ENCODE measurements at regions not wholly inside any gene's neighbourhood (a gene's known extent, or its start where the extent isn't known, plus 50 kb on each side); places are given as distances from the start of the nearest gene placed in this dataset.

GRCh38 chr20:52524861-52525260 lies 333.3 kb upstream of the ZFP64 start:
- Histone ChIP-seq H3K9me3 (ENCODE audit: low read length) (no peaks in the 10 kb centered on the region), H3K9ac (ENCODE audit: low read length) (no peak overlapping the region), H3F3A (ENCODE audit: insufficient read depth, low read length, poor library complexity, severe bottlenecking) (no peaks in the 10 kb centered on the region), H3K27ac (ENCODE audit: low read length) (no peak overlapping the region), H4K20me1 (ENCODE audit: insufficient read depth) (no peaks in the 10 kb centered on the region), H3K9me2 (ENCODE audit: insufficient read depth, low read length) (no peaks in the 10 kb centered on the region), H3K4me3 (ENCODE audit: low read length) (no peak overlapping the region), H3K4me2 (ENCODE audit: low read length) (no peak overlapping the region), H3K36me3 (ENCODE audit: insufficient read depth, low read length) (no peaks in the 10 kb centered on the region), H3K27me3 (ENCODE audit: insufficient read depth, low read depth, low read length) (no peaks in the 10 kb centered on the region), H3K79me2 (replicated peaks; ENCODE audit: insufficient read depth, low read length) (no peaks in the 10 kb centered on the region), H2AFZ (ENCODE audit: low read depth, low read length) (no peak overlapping the region)
- TF ChIP-seq EZH2 (IDR thresholded peaks at IDR 0.05; ENCODE audit: borderline replicate concordance, insufficient read depth, low read length, poor library complexity, severe bottlenecking) (no peak), SMC3 (conservative IDR thresholded peaks at IDR 0.05; ENCODE audit: poor library complexity) (no peak), CTCF (IDR thresholded peaks at IDR 0.05; ENCODE audit: poor library complexity, severe bottlenecking) (no peak), MXI1 (conservative IDR thresholded peaks at IDR 0.05; ENCODE audit: poor library complexity, severe bottlenecking) (no peak), TAF1 (IDR thresholded peaks at IDR 0.05; ENCODE audit: low read depth) (no peak), REST (IDR thresholded peaks at IDR 0.05; ENCODE audit: borderline replicate concordance) (no peak), RAD21 (conservative IDR thresholded peaks at IDR 0.05) (no peak), EP300 (conservative IDR thresholded peaks at IDR 0.05; ENCODE audit: poor library complexity, severe bottlenecking) (no peak), POLR2AphosphoS5 (IDR thresholded peaks at IDR 0.05) (no peak)

- Histone ChIP-seq H3K27me3 (ENCODE audit: insufficient read depth, low read depth, low read length) (no peaks in the 10 kb centered on the region), H3K9me3 (ENCODE audit: low read length) (no peaks in the 10 kb centered on the region), H3F3A (ENCODE audit: insufficient read depth, low read length, poor library complexity, severe bottlenecking) (no peaks in the 10 kb centered on the region), H3K79me2 (replicated peaks; ENCODE audit: insufficient read depth, low read length) (no peaks in the 10 kb centered on the region), H3K9ac (ENCODE audit: low read length) (no peak overlapping the region), H3K36me3 (ENCODE audit: insufficient read depth, low read length) (no peaks in the 10 kb centered on the region), H3K27ac (ENCODE audit: low read length) (no peak overlapping the region), H4K20me1 (ENCODE audit: insufficient read depth) (no peaks in the 10 kb centered on the region), H3K9me2 (ENCODE audit: insufficient read depth, low read length) (no peaks in the 10 kb centered on the region), H2AFZ (ENCODE audit: low read depth, low read length) (no peak overlapping the region), H3K4me3 (ENCODE audit: low read length) (no peak overlapping the region), H3K4me2 (ENCODE audit: low read length) (no peak overlapping the region)
- TF ChIP-seq TAF1 (IDR thresholded peaks at IDR 0.05; ENCODE audit: low read depth), result no peak
- no peak for TF ChIP-seq SMC3 (conservative IDR thresholded peaks at IDR 0.05; ENCODE audit: poor library complexity)
- TF ChIP-seq MXI1 (conservative IDR thresholded peaks at IDR 0.05; ENCODE audit: poor library complexity, severe bottlenecking), result no peak
- no peak for TF ChIP-seq POLR2AphosphoS5 (IDR thresholded peaks at IDR 0.05)
- no peak for TF ChIP-seq REST (IDR thresholded peaks at IDR 0.05; ENCODE audit: borderline replicate concordance)
- TF ChIP-seq EZH2 (IDR thresholded peaks at IDR 0.05; ENCODE audit: borderline replicate concordance, insufficient read depth, low read length, poor library complexity, severe bottlenecking), result no peak
- no peak for TF ChIP-seq CTCF (IDR thresholded peaks at IDR 0.05; ENCODE audit: poor library complexity, severe bottlenecking)
- TF ChIP-seq RAD21 (conservative IDR thresholded peaks at IDR 0.05), result no peak
Measured at GRCh38 chr20:52518735-52519134, 327.2 kb upstream of the ZFP64 start.
